Left colon (tissue), 2 donors: ENCODE measurements at regions not wholly inside any gene's neighbourhood (a gene's known extent, or its start where the extent isn't known, plus 50 kb on each side); places are given as distances from the start of the nearest gene placed in this dataset.
"Not testable (repeated sequence)": the region's sequence is repeated elsewhere in the genome, so short reads cannot be mapped to it uniquely, and the experiment has no call there.

Source experiments
- ATAC-seq: fragments of 200-7000 bp; cut with Tn5 transposase; one replicate; pipeline ENCODE4 v1.9.1; 2020; ENCODE audit warnings: mild to moderate bottlenecking, moderate library complexity
- DNase-seq, 2 donors: peaks; one replicate each; pipeline ENCODE4 v3.0.0-alpha.2; 2020
- intact Hi-C, 2 donors: fragments of 100-400 bp; cut with DNase I in 1 of 2; cut with micrococcal nuclease in 1 of 2; formaldehyde crosslinking; loops; one replicate each; pipeline versions ENCODE4 v1.11.2 to v1.14.0; 2022; cut with DNase I, micrococcal nuclease
- donor health status: DM: no; HTN: no; CAD: no.
- donor health status: DM: yes; HTN: yes; CAD: no.

- no peak for ATAC-seq
- intact Hi-C loops = no loop called here
- DNase-seq = no peak
Measured at GRCh38 chr3:103847081-103848062, 1412.6 kb downstream of the ZPLD1 start.

GRCh38 chr3:103851793-103852192 is 1417.0 kb downstream of the ZPLD1 start:
- ATAC-seq = no peak
- no peak for DNase-seq
- intact Hi-C loops = no loop called here

- intact Hi-C loops = no loop called here
- ATAC-seq = no peak
- no peak for DNase-seq
Measured at GRCh38 chr3:103862415-103862814, 1427.6 kb downstream of the ZPLD1 start.

GRCh38 chr3:103863381-103863780 is 1428.6 kb downstream of the ZPLD1 start:
- no peak for DNase-seq
- intact Hi-C loops = no loop called here
- no peak for ATAC-seq

DNA sequence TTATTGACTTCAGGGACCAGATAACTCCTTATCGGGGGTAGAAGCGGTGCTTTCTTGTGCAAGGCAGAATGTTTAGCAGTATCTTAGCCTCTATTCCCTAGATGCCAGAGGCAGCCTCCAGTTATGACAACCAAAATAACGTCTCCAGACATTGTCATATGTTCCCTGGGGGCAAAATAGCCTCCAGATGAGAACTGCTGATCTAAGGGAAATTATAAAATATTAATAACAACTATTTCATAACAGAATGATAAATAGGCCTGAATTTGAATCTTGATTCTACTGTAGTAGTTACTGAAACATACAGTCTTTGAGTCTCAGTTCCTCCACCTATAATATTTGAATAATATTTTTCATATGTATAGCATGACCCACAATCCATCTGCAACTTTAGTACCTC is 1431.3 kb downstream of the ZPLD1 start:
- no peak for DNase-seq
- ATAC-seq = no peak
- intact Hi-C loops = no loop called here

DNA sequence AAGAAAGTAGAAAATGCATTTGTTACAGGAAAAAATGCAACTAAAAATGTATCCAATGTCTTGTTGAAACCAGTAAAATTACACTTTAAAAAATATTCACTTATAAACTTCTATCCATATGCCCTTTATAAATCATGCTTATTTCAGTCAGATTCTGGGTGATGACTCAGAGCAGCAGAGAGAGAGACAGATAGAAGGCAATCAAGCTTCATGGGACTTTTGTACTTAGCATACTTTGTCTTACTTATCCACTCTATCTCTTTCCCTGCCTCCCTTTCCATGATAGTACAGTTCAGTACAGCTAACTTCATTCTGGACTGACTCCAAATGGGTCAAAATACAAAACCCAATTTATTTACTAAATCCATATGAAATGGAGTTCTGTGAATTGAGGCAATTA is 1438.2 kb downstream of the ZPLD1 start:
- DNase-seq (no peak), ATAC-seq (no peak)
- intact Hi-C loops = no loop called here

GRCh38 chr3:103873897-103874545 is 1439.2 kb downstream of the ZPLD1 start:
- intact Hi-C loops = no loop called here
- no peak for DNase-seq

DNA sequence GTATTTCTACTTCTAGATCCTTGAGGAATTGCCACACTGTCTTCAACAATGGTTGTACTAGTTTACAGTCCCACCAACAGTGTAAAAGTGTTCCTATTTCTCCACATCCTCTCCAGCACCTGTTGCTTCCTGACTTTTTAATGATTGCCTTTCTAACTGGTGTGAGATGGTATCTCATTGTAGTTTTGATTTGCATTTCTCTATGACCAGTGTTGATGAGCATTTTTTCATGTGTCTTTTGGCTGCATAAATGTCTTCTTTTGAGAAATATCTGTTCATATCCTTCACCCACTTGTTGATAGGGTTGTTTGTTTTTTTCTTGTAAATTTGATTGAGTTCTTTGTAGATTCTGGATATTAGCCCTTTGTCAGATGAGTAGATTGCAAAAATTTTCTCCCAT is 1447.0 kb downstream of the ZPLD1 start:
- intact Hi-C loops, DNase-seq, ATAC-seq: not testable (repeated sequence)

More at GRCh38 chr3:103873897-103874545, 1439.2 kb downstream of the ZPLD1 start:
- no peak for ATAC-seq

DNA sequence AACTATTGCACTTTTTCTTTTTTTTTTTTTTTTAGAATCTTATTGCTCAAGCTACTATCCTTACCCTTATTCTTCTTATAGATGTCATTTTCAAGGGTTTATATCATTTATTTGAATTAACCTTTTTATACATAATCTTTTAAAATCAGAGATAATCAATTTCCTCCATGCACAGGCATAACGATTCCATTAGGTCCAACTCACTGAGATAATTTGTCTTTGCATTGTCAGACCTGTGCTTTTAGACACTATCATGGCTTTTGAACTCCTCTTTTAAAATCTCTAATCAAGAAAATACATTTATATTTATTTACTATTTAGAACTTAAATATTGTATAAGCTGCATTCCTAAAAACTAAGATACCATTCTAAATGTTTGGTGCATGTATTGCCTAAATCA is 1454.9 kb downstream of the ZPLD1 start:
- intact Hi-C loops = no loop called here
- ATAC-seq = no peak
- DNase-seq = no peak

- ATAC-seq (no peak), DNase-seq (no peak)
- intact Hi-C loops = no loop called here
Measured at GRCh38 chr3:103894162-103894822, 1459.5 kb downstream of the ZPLD1 start.

DNA sequence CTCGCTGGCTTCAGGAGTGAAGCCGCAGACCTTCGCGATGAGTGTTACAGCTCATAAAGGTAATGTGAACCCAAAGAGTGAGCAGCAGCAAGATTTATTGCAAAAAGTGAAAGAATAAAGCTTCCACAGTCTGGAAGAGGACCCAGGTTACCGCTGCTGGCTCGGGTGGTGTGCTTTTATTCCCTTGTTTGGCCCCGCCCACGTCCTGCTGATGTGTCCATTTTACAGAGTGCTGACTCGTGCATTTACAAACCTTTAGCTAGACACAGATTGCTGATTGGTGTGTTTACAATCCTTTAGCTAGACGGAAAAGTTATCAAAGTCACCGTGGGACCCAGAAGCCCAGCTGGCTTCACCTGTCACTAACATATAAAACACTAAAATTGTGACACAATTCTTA is 1464.5 kb downstream of the ZPLD1 start:
- no peak for ATAC-seq
- intact Hi-C loops = no loop called here
- no peak for DNase-seq

DNA sequence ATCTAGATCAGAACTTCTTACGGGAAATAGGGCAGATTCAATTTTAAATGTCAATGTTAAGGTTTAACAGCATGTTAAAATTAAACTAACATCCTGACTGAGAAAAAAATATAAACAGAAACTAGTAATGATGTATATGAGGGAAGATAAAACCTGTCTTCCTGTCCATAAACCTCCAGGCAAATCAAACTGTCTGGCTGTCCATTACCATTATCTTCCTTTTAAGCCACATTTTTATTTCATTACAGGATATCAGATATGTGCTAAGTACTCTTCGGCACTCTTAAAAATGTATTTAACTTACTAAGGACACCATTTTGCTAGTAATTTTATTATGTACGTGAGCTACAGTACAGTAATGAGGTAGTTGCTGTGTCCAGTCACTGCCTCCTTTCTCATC is 1461.7 kb upstream of the ALCAM start:
- DNase-seq (no peak), ATAC-seq (no peak)
- intact Hi-C loops = no loop called here

DNA sequence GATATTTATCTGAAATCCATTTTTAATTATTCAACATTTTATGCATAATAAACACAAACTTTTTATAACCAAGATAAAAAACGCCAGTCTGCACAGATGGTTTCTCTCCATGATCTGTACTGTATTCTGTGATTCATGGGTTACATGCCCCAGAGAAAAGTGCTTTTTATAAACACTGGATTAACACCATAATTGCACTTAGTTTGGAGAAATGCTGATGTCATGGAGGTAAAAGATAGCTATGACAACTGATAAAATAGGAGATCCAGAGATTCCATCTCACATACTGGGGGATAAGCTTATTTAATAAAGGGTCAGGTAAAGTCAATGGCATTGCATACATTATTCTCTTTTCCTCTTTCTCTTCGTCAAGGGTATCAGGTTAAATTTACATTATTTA is 1460.4 kb upstream of the ALCAM start:
- no peak for ATAC-seq
- intact Hi-C loops = no loop called here
- no peak for DNase-seq

DNA sequence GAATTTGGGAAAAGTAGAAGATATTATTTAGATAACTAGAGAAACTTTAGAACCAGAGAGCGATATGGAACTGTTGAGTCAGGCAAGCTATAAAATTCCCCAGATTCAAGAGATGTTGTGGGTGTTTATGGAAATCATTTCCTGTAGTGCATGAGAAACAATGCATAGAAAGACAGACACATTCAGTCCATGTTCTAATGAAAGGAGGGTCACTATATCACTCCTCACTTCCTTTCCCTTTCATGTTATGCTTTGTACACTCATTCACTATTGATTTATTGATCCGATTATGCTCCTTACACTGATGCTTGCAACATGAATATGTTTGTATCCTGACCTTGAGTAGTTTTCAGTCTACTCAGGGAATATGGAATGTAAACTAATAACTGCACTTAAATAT is 1459.9 kb upstream of the ALCAM start:
- intact Hi-C loops = no loop called here
- ATAC-seq = no peak
- no peak for DNase-seq

- no peak for ATAC-seq
- no peak for DNase-seq
- intact Hi-C loops = no loop called here
Measured at GRCh38 chr3:103907567-103907966, 1459.1 kb upstream of the ALCAM start.

DNA sequence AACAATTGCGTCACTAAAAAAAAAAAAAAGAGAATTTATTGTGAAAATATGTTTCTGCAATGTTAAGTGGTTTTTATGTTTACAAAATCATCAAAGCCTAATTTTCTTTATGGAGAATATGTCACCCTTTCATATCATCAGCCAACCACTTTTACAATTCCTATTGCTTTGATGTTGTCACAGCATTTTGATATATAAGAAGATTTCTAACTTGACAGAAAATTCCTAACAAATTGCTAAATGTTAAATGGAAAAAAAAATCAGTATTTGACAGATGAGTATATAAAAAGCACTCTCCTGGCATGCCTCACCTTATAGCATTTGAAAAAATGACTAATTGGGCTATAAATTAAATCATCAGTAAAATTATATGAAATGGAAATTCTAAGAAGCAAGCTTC is 1457.3 kb upstream of the ALCAM start:
- no peak for ATAC-seq
- DNase-seq = no peak
- intact Hi-C loops = no loop called here

- no peak for ATAC-seq
- DNase-seq = no peak
- intact Hi-C loops = no loop called here
Measured at GRCh38 chr3:103918336-103918735, 1448.4 kb upstream of the ALCAM start.

DNA sequence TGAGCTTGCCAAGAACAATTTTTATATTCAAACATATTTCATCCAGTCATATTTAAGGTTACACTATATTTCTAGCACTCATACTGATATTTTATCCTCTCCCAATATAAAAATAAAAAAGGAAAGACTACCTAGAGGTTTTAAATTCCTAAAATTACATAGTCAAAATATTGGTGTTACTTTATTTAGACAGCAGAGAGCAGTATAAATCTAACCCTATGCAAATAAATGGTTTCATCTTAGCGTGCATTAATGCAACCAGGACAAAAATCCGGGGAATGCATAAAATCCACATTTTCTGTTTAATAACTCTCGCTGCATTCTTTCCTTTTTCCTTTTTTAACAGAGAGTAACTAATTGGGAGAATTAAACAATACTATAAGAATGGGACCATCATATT is 1447.4 kb upstream of the ALCAM start:
- no peak for ATAC-seq
- no peak for DNase-seq
- intact Hi-C loops = no loop called here

- ATAC-seq = no peak
- intact Hi-C loops = no loop called here
- no peak for DNase-seq
Measured at GRCh38 chr3:103923907-103924306, 1442.8 kb upstream of the ALCAM start.

GRCh38 chr3:103924544-103924943 is 1442.2 kb upstream of the ALCAM start:
- intact Hi-C loops = no loop called here

More at GRCh38 chr3:103924544-103924943, 1442.2 kb upstream of the ALCAM start:
- no peak for DNase-seq
- ATAC-seq = no peak
